OCI-LY1 (cell line): ENCODE measurements at regions not wholly inside any gene's neighbourhood (a gene's known extent, or its start where the extent isn't known, plus 50 kb on each side); places are given as distances from the start of the nearest gene placed in this dataset.

Source experiments
- H2AFZ ChIP-seq: fragments of 200-600 bp; sonication (generic), shearing (Covaris generic); 2 replicates; pipeline ENCODE4 v1.6.0; 2014; ENCODE audit warnings: antibody characterized with exemption, mild to moderate bottlenecking, low read length
- H3F3A ChIP-seq: fragments of 200-600 bp; sonication (generic), shearing (Covaris generic); 2 replicates; pipeline ENCODE4 v1.6.0; 2014; ENCODE audit warnings: mild to moderate bottlenecking, antibody characterized with exemption, low read length, moderate library complexity; ENCODE audit not compliant: insufficient read depth
- H3K27ac ChIP-seq: fragments of 200-600 bp; sonication (generic); 2 replicates; pipeline ENCODE4 v1.5.1; 2014; ENCODE audit warnings: low read length, mixed run types, mild to moderate bottlenecking, low read depth; ENCODE audit not compliant: poor library complexity, severe bottlenecking
- H3K27me3 ChIP-seq: fragments of 200-600 bp; sonication (generic); 2 replicates; pipeline ENCODE4 v1.6.0; 2014; ENCODE audit warnings: antibody characterized with exemption, mild to moderate bottlenecking, low read length, moderate library complexity; ENCODE audit not compliant: insufficient read depth
- H3K36me3 ChIP-seq: fragments of 200-600 bp; sonication (generic); 2 replicates; pipeline ENCODE4 v1.6.1; 2014; ENCODE audit warnings: mild to moderate bottlenecking, antibody characterized with exemption, low read length, moderate library complexity, mixed read lengths; ENCODE audit not compliant: insufficient read depth
- H3K4me1 ChIP-seq: fragments of 200-600 bp; sonication (generic); 2 replicates; pipeline ENCODE4 v1.5.1; 2014; ENCODE audit warnings: mild to moderate bottlenecking, low read length, moderate library complexity; ENCODE audit not compliant: insufficient read depth, severe bottlenecking
- H3K4me2 ChIP-seq: fragments of 200-600 bp; sonication (generic), shearing (Covaris generic); 2 replicates; pipeline ENCODE4 v1.6.1; 2014; ENCODE audit warnings: low read length
- H3K4me3 ChIP-seq: fragments of 200-600 bp; sonication (generic); 2 replicates; pipeline ENCODE4 v1.5.1; 2014; ENCODE audit warnings: low read length, low read depth, mild to moderate bottlenecking, mixed read lengths; ENCODE audit not compliant: poor library complexity, severe bottlenecking
- H3K79me2 ChIP-seq: fragments of 200-600 bp; shearing (Covaris generic); 2 replicates; pipeline ENCODE4 v1.6.1; 2016; ENCODE audit warnings: mixed run types, low read length, mixed read lengths; ENCODE audit not compliant: insufficient read depth
- H3K9ac ChIP-seq: fragments of 200-600 bp; sonication (generic), shearing (Covaris generic); 2 replicates; pipeline ENCODE4 v1.6.1; 2014; ENCODE audit warnings: mild to moderate bottlenecking, low read length, mixed read lengths
- H3K9me2 ChIP-seq: fragments of 200-600 bp; sonication (generic), shearing (Covaris generic); 2 replicates; pipeline ENCODE4 v1.6.1; 2014; ENCODE audit warnings: low read depth, mild to moderate bottlenecking, low read length, mixed read lengths
- H3K9me3 ChIP-seq: fragments of 200-600 bp; shearing (Covaris generic); 2 replicates; pipeline ENCODE4 v1.6.1; 2014; ENCODE audit warnings: low read length, mixed read lengths
- H4K20me1 ChIP-seq: fragments of 200-600 bp; sonication (generic), shearing (Covaris generic); 2 replicates; pipeline ENCODE4 v1.6.0; 2016; ENCODE audit warnings: mild to moderate bottlenecking, low read length; ENCODE audit not compliant: insufficient read depth
- EZH2 ChIP-seq: fragments of 200-600 bp; sonication (generic), shearing (Covaris generic); IDR thresholded peaks from 2 replicates; pipeline ENCODE4 v1.8.0; 2017; ENCODE audit warnings: borderline replicate concordance, mixed run types, mild to moderate bottlenecking, antibody characterized with exemption, low read length, moderate library complexity, mixed read lengths
- TF ChIP-seq, protein P1 (sequence below): fragments of 200-600 bp; sonication (generic), shearing (Covaris generic); IDR thresholded peaks from 2 replicates; pipeline ENCODE4 v1.5.1; 2017; ENCODE audit warnings: mild to moderate bottlenecking, antibody characterized with exemption, low read length, moderate library complexity, mixed read lengths

DNA sequence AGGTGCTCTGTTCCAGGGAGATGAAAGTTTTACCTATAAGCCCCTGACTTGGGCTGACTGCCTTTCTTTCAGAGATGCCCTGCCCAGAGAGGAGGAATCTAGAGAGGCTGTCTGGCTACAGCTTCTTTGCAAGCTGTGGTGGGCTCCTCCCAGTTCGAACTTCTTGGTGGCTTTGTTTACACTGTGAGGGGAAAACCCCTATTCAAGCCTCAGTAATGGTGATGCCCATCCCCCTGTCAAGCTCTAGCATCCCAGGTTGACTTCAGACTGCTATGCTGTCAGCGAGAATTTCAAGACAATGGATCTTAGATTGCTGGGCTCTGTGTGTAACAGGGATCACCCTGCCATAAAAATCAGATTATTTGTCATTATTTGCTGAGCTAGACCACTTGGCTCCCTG is 377.6 kb downstream of the FLRT2 start:
- no peak overlapping the region for H2AFZ ChIP-seq

DNA sequence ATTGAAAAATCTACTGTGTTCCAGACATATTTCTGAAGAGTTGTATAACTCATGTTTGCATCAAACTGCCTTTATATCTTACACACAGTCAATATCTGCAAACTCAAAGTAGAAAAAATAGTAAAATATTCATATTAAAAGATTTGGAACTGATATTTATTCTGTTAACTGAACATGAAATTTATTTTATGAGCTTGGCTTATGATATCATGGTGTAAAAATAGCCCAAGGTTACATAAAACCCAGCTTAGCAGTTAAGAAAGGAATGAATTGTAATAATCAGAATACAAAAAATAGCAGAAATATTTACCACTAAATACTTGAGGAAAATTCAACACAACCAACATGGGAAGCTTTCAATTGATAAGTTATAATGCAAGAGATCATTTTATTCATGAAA is 367.9 kb downstream of the FLRT2 start:
- TF ChIP-seq, protein P1, sequence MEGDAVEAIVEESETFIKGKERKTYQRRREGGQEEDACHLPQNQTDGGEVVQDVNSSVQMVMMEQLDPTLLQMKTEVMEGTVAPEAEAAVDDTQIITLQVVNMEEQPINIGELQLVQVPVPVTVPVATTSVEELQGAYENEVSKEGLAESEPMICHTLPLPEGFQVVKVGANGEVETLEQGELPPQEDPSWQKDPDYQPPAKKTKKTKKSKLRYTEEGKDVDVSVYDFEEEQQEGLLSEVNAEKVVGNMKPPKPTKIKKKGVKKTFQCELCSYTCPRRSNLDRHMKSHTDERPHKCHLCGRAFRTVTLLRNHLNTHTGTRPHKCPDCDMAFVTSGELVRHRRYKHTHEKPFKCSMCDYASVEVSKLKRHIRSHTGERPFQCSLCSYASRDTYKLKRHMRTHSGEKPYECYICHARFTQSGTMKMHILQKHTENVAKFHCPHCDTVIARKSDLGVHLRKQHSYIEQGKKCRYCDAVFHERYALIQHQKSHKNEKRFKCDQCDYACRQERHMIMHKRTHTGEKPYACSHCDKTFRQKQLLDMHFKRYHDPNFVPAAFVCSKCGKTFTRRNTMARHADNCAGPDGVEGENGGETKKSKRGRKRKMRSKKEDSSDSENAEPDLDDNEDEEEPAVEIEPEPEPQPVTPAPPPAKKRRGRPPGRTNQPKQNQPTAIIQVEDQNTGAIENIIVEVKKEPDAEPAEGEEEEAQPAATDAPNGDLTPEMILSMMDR: no peak
- no peak for TF ChIP-seq EZH2
- no peaks in the 10 kb centered on the region for H3K4me1 ChIP-seq
- no peak overlapping the region for H3K4me2 ChIP-seq
- H3K9me3 ChIP-seq: no peaks in the 10 kb centered on the region
- no peak overlapping the region for H3K27ac ChIP-seq
- no peaks in the 10 kb centered on the region for H4K20me1 ChIP-seq
- H3K9me2 ChIP-seq: no peaks in the 10 kb centered on the region
- H3K36me3 ChIP-seq: no peaks in the 10 kb centered on the region
- no peak overlapping the region for H3K9ac ChIP-seq
- H3K79me2 ChIP-seq: no peaks in the 10 kb centered on the region
- no peaks in the 10 kb centered on the region for H3K27me3 ChIP-seq
- no peaks in the 10 kb centered on the region for H3F3A ChIP-seq
- no peak overlapping the region for H3K4me3 ChIP-seq
- H2AFZ ChIP-seq: no peak overlapping the region

More for the DNA sequence above, 377.6 kb downstream of the FLRT2 start:
- Histone ChIP-seq H3K4me1 (peaks cover 15% of the 10 kb centered on the region), H3K27ac (no peak overlapping the region), H3K9me2 (no peaks in the 10 kb centered on the region), H3F3A (no peaks in the 10 kb centered on the region), H3K9me3 (no peaks in the 10 kb centered on the region), H4K20me1 (no peaks in the 10 kb centered on the region), H3K27me3 (no peaks in the 10 kb centered on the region), H3K4me3 (no peak overlapping the region), H3K4me2 (no peak overlapping the region), H3K36me3 (no peaks in the 10 kb centered on the region), H3K9ac (no peak overlapping the region), H3K79me2 (no peaks in the 10 kb centered on the region)
- TF ChIP-seq, protein P1: no peak
- no peak for TF ChIP-seq EZH2

DNA sequence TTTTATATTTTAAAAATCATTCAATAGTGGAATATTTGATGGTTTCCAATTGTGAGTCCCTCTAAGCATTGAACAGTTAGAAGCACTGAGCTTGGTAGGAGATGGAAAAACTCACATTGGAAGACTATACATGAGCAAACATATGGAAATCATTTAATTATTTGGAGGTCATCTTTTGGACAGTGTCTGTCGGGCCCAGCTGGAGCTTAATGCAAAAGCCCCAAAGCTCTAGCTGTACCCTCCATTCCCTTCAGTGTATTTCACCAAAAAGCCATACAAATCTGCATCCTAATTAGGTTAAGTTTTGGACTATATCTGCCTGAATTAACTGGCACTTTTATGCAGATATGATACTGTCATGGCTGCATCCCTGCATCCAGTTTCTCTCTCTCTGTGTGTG is 365.7 kb downstream of the FLRT2 start:
- no peaks in the 10 kb centered on the region for H3K79me2 ChIP-seq
- H3K9me3 ChIP-seq: no peaks in the 10 kb centered on the region
- no peak overlapping the region for H3K9ac ChIP-seq
- H3K4me3 ChIP-seq: no peak overlapping the region
- H3K27ac ChIP-seq: no peak overlapping the region
- no peaks in the 10 kb centered on the region for H4K20me1 ChIP-seq
- TF ChIP-seq, protein P1: no peak
- no peak for TF ChIP-seq EZH2
- H2AFZ ChIP-seq: no peak overlapping the region
- H3K36me3 ChIP-seq: no peaks in the 10 kb centered on the region
- no peaks in the 10 kb centered on the region for H3K9me2 ChIP-seq
- no peak overlapping the region for H3K4me2 ChIP-seq
- no peaks in the 10 kb centered on the region for H3K27me3 ChIP-seq
- no peaks in the 10 kb centered on the region for H3K4me1 ChIP-seq
- H3F3A ChIP-seq: no peaks in the 10 kb centered on the region
